Loucy (cell line): ENCODE measurements at regions not wholly inside any gene's neighbourhood (a gene's known extent, or its start where the extent isn't known, plus 50 kb on each side); places are given as distances from the start of the nearest gene placed in this dataset.

ENCODE experiments used
- H2AFZ ChIP-seq: fragments of 200-600 bp; sonication (generic); 2 replicates; pipeline ENCODE4 v1.6.0; 2016; ENCODE audit warnings: antibody characterized with exemption, mild to moderate bottlenecking, low read length, moderate library complexity
- H3F3A ChIP-seq: fragments of 200-600 bp; 2 replicates; pipeline ENCODE4 v1.6.0; 2016; ENCODE audit warnings: antibody characterized with exemption, low read depth, mild to moderate bottlenecking
- H3K27me3 ChIP-seq: fragments of 200-600 bp; sonication (generic); 2 replicates; pipeline ENCODE4 v1.6.1; 2014; ENCODE audit warnings: low read length, mild to moderate bottlenecking; ENCODE audit not compliant: insufficient read depth, poor library complexity, severe bottlenecking
- H3K36me3 ChIP-seq: fragments of 200-600 bp; sonication (generic); 2 replicates; pipeline ENCODE4 v1.6.1; 2016; ENCODE audit warnings: low read length; ENCODE audit not compliant: insufficient read depth
- H3K4me1 ChIP-seq: fragments of 200-600 bp; sonication (generic); 2 replicates; pipeline ENCODE4 v1.5.1; 2014; ENCODE audit warnings: low read length, mild to moderate bottlenecking; ENCODE audit not compliant: insufficient read depth, poor library complexity, severe bottlenecking
- H3K4me2 ChIP-seq: fragments of 200-600 bp; sonication (generic); 2 replicates; pipeline ENCODE4 v1.6.0; 2014; ENCODE audit warnings: antibody characterized with exemption, low read length, low read depth, mild to moderate bottlenecking; ENCODE audit not compliant: poor library complexity, severe bottlenecking
- H3K4me3 ChIP-seq: fragments of 200-600 bp; sonication (generic); 2 replicates; pipeline ENCODE4 v1.5.1; 2014; ENCODE audit warnings: low read length, mild to moderate bottlenecking, mixed read lengths; ENCODE audit not compliant: poor library complexity, severe bottlenecking
- H3K79me2 ChIP-seq: fragments of 200-600 bp; sonication (generic); 2 replicates; pipeline ENCODE4 v1.6.1; 2014; ENCODE audit warnings: low read length; ENCODE audit not compliant: insufficient read depth
- H3K9ac ChIP-seq: fragments of 200-600 bp; sonication (generic); 2 replicates; pipeline ENCODE4 v1.6.0; 2014; ENCODE audit warnings: mild to moderate bottlenecking, low read depth, low read length, moderate library complexity; ENCODE audit not compliant: poor library complexity, severe bottlenecking
- H3K9me2 ChIP-seq: fragments of 200-600 bp; sonication (generic); replicated peaks from 2 replicates; pipeline ENCODE4 v1.6.1; 2016; ENCODE audit warnings: low read depth, low read length, mixed read lengths
- H3K9me3 ChIP-seq: fragments of 200-600 bp; sonication (generic); 2 replicates; pipeline ENCODE4 v1.6.1; 2014; ENCODE audit warnings: mild to moderate bottlenecking, antibody characterized with exemption, low read length, low read depth; ENCODE audit not compliant: insufficient read depth
- H4K20me1 ChIP-seq: fragments of 200-600 bp; sonication (generic); 2 replicates; pipeline ENCODE4 v1.6.0; 2014; ENCODE audit warnings: antibody characterized with exemption, low read length, mild to moderate bottlenecking; ENCODE audit not compliant: insufficient read depth, poor library complexity, severe bottlenecking
- EZH2phosphoT487 ChIP-seq: fragments of 200-600 bp; IDR thresholded peaks from 2 replicates; pipeline ENCODE4 v1.6.1; 2018; ENCODE audit warnings: antibody characterized with exemption, mild to moderate bottlenecking, moderate library complexity, borderline replicate concordance
- TF ChIP-seq, protein P1 (sequence below): fragments of 200-600 bp; sonication (generic); conservative IDR thresholded peaks from 2 replicates; pipeline ENCODE4 v1.5.1; 2014; ENCODE audit warnings: mild to moderate bottlenecking, antibody characterized with exemption, low read length

DNA sequence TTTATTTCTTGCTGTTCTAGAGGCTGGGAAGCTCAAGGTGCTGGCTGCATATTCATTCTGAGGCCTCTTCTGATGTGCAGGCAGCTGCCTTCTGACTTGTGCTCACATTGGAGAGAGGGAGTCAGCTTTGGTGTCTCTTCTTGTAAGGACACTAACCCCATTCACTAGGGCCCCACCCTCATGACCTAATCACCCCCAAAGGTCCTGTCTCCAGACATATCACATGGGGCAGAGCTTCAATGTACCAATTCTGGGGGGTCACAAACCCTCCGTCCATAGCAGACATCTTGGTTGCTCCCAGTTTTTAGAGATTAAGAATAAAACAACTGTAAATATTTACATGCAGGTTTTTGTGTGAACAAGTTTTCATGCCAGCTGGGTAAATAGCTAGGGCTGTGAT lies 109.1 kb downstream of the RTP5 start:
- Histone ChIP-seq H4K20me1 (no peaks in the 10 kb centered on the region), H3K9me2 (no peaks in the 10 kb centered on the region), H2AFZ (no peak overlapping the region), H3K4me1 (peaks cover 8% of the 10 kb centered on the region), H3K9ac (no peak overlapping the region), H3K36me3 (no peaks in the 10 kb centered on the region; the same call in 1 of the 2 replicates), H3K4me3 (no peak overlapping the region), H3K79me2 (no peaks in the 10 kb centered on the region), H3K27me3 (no peaks in the 10 kb centered on the region), H3K9me3 (no peaks in the 10 kb centered on the region), H3K4me2 (no peak overlapping the region), H3F3A (no peaks in the 10 kb centered on the region)
- TF ChIP-seq, protein P1, sequence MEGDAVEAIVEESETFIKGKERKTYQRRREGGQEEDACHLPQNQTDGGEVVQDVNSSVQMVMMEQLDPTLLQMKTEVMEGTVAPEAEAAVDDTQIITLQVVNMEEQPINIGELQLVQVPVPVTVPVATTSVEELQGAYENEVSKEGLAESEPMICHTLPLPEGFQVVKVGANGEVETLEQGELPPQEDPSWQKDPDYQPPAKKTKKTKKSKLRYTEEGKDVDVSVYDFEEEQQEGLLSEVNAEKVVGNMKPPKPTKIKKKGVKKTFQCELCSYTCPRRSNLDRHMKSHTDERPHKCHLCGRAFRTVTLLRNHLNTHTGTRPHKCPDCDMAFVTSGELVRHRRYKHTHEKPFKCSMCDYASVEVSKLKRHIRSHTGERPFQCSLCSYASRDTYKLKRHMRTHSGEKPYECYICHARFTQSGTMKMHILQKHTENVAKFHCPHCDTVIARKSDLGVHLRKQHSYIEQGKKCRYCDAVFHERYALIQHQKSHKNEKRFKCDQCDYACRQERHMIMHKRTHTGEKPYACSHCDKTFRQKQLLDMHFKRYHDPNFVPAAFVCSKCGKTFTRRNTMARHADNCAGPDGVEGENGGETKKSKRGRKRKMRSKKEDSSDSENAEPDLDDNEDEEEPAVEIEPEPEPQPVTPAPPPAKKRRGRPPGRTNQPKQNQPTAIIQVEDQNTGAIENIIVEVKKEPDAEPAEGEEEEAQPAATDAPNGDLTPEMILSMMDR = no peak
- TF ChIP-seq EZH2phosphoT487 = no peak

DNA sequence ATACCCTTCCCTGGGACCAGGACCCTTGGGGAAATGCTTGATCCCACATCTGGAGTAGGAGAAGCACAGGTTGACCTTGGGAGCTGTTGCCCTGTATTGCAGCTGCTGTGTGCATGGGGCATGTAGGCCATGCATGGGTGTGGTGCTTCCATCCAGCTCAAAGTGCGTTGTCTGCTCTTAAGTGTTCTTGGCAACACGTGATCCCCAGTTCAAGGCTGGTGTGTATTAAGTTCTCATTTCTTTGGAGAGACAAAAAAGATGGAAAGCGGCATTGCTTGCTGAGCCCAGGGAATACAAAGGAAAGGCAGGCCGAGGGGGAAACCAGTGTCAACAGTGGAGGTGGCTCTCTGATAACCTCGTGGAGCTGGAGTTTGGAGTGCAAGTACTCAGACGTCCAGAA lies 110.7 kb downstream of the RTP5 start:
- H3K9ac ChIP-seq = no peak overlapping the region
- TF ChIP-seq, protein P1 = no peak
- TF ChIP-seq EZH2phosphoT487 = no peak
- no peaks in the 10 kb centered on the region for H4K20me1 ChIP-seq
- H3K36me3 ChIP-seq = no peaks in the 10 kb centered on the region
- no peaks in the 10 kb centered on the region for H3K9me3 ChIP-seq
- peaks cover 8% of the 10 kb centered on the region for H3K4me1 ChIP-seq
- no peaks in the 10 kb centered on the region for H3K9me2 ChIP-seq
- H3K27me3 ChIP-seq = no peaks in the 10 kb centered on the region
- no peaks in the 10 kb centered on the region for H3F3A ChIP-seq
- no peak overlapping the region for H2AFZ ChIP-seq
- no peak overlapping the region for H3K4me2 ChIP-seq
- no peak overlapping the region for H3K4me3 ChIP-seq
- H3K79me2 ChIP-seq = no peaks in the 10 kb centered on the region

DNA sequence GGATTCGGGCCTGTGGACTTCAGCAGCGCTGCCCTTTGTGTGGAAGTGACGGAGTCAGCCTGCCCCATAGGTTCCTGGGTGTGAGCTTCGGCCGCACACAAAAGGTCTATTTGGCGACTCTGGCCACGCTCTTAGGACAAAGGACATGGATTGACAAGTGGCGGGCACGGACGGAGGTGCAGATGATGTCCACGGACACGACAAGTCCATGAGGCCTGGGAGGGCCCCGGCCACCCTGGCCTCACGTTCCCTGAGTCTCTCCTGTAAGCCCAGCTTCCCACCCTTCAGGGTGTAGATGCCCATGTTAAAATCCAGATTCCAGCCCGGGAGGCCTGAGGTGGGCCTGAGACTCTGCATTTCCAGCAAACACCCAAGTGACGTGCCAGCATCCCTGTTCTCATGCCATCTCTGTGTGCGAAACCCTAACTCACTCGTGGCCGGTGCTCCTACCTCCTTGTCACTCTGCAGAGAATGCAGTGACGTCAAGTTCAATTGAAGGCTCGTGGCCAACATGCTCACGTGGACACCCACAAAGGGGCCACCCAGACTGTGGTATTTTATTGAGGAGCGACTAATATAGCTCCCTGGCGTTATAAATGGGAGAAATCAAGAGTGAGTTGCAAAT lies 111.7 kb downstream of the RTP5 start:
- Histone ChIP-seq H4K20me1 (no peaks in the 10 kb centered on the region), H3K4me1 (peaks cover 8% of the 10 kb centered on the region), H3K9me2 (no peaks in the 10 kb centered on the region), H3K4me3 (no peak overlapping the region), H2AFZ (no peak overlapping the region), H3K4me2 (no peak overlapping the region), H3K79me2 (no peaks in the 10 kb centered on the region), H3K9me3 (no peaks in the 10 kb centered on the region), H3K27me3 (no peaks in the 10 kb centered on the region), H3F3A (no peaks in the 10 kb centered on the region), H3K9ac (no peak overlapping the region), H3K36me3 (no peaks in the 10 kb centered on the region)
- no peak for TF ChIP-seq EZH2phosphoT487
- TF ChIP-seq, protein P1 = no peak
